ENCODE measurements at regions not wholly inside any gene's neighbourhood (a gene's known extent, or its start where the extent isn't known, plus 50 kb on each side); places are given as distances from the start of the nearest gene placed in this dataset.

DNA sequence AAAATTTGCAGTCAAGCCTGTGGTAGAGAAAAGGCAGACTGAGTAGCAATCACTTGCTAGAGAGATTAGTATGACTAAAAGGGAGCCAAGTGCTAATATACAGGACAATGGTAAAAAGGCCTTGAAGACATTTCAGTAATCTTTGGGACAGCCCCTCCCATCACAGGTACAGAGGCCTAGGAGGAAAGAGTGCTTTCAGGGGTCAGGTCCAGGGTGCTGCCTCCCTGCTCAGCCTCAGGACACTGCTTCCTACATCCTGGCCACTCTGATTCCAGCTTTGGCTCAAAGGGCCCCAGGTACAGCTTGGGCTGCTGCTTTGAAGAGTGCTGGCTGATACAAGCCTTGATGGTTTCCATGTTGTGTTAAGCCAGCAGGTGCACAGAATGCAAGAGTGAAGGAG, 543.5 kb downstream of the MMUT start:
- no TSS peak for BruUV-seq (replicated peaks)
- CTCF ChIA-PET, result no interaction called here
- RAD21 ChIA-PET (ENCODE audit: unreplicated experiment), result no interaction called here
- TF ChIP-seq STAT1 (conservative IDR thresholded peaks at IDR 0.05), result no peak
- TF ChIP-seq NR2C1 (IDR thresholded peaks at IDR 0.05), result no peak
- TF ChIP-seq BRCA1 (IDR thresholded peaks at IDR 0.05; ENCODE audit: low read depth, low read length), result no peak
- TF ChIP-seq ZNF384 (IDR thresholded peaks at IDR 0.05; ENCODE audit: borderline replicate concordance, low read depth, low read length), result no peak
- TF ChIP-seq ZNF622 (IDR thresholded peaks at IDR 0.05), result no peak
- TF ChIP-seq MTA3 (IDR thresholded peaks at IDR 0.05; ENCODE audit: borderline replicate concordance, low read length), result no peak
- TF ChIP-seq, protein P1, sequence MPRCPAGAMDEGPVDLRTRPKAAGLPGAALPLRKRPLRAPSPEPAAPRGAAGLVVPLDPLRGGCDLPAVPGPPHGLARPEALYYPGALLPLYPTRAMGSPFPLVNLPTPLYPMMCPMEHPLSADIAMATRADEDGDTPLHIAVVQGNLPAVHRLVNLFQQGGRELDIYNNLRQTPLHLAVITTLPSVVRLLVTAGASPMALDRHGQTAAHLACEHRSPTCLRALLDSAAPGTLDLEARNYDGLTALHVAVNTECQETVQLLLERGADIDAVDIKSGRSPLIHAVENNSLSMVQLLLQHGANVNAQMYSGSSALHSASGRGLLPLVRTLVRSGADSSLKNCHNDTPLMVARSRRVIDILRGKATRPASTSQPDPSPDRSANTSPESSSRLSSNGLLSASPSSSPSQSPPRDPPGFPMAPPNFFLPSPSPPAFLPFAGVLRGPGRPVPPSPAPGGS (IDR thresholded peaks at IDR 0.05; ENCODE audit: borderline replicate concordance, insufficient read depth, low read depth, low read length, poor library complexity, severe bottlenecking), result no peak
- TF ChIP-seq ATF7 (IDR thresholded peaks at IDR 0.05; ENCODE audit: low read depth), result no peak
- TF ChIP-seq PML (IDR thresholded peaks at IDR 0.05; ENCODE audit: low read length), result no peak
- TF ChIP-seq RB1 (IDR thresholded peaks at IDR 0.05; ENCODE audit: borderline replicate concordance), result no peak
- TF ChIP-seq, protein P2, sequence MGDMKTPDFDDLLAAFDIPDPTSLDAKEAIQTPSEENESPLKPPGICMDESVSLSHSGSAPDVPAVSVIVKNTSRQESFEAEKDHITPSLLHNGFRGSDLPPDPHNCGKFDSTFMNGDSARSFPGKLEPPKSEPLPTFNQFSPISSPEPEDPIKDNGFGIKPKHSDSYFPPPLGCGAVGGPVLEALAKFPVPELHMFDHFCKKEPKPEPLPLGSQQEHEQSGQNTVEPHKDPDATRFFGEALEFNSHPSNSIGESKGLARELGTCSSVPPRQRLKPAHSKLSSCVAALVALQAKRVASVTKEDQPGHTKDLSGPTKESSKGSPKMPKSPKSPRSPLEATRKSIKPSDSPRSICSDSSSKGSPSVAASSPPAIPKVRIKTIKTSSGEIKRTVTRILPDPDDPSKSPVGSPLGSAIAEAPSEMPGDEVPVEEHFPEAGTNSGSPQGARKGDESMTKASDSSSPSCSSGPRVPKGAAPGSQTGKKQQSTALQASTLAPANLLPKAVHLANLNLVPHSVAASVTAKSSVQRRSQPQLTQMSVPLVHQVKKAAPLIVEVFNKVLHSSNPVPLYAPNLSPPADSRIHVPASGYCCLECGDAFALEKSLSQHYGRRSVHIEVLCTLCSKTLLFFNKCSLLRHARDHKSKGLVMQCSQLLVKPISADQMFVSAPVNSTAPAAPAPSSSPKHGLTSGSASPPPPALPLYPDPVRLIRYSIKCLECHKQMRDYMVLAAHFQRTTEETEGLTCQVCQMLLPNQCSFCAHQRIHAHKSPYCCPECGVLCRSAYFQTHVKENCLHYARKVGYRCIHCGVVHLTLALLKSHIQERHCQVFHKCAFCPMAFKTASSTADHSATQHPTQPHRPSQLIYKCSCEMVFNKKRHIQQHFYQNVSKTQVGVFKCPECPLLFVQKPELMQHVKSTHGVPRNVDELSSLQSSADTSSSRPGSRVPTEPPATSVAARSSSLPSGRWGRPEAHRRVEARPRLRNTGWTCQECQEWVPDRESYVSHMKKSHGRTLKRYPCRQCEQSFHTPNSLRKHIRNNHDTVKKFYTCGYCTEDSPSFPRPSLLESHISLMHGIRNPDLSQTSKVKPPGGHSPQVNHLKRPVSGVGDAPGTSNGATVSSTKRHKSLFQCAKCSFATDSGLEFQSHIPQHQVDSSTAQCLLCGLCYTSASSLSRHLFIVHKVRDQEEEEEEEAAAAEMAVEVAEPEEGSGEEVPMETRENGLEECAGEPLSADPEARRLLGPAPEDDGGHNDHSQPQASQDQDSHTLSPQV (IDR thresholded peaks at IDR 0.05), result no peak
- TF ChIP-seq SUZ12 (IDR thresholded peaks at IDR 0.05; ENCODE audit: unreplicated experiment), result no peak
- TF ChIP-seq, protein P3, sequence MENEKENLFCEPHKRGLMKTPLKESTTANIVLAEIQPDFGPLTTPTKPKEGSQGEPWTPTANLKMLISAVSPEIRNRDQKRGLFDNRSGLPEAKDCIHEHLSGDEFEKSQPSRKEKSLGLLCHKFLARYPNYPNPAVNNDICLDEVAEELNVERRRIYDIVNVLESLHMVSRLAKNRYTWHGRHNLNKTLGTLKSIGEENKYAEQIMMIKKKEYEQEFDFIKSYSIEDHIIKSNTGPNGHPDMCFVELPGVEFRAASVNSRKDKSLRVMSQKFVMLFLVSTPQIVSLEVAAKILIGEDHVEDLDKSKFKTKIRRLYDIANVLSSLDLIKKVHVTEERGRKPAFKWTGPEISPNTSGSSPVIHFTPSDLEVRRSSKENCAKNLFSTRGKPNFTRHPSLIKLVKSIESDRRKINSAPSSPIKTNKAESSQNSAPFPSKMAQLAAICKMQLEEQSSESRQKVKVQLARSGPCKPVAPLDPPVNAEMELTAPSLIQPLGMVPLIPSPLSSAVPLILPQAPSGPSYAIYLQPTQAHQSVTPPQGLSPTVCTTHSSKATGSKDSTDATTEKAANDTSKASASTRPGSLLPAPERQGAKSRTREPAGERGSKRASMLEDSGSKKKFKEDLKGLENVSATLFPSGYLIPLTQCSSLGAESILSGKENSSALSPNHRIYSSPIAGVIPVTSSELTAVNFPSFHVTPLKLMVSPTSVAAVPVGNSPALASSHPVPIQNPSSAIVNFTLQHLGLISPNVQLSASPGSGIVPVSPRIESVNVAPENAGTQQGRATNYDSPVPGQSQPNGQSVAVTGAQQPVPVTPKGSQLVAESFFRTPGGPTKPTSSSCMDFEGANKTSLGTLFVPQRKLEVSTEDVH (IDR thresholded peaks at IDR 0.05; ENCODE audit: low read depth, partially characterized antibody), result no peak
- TF ChIP-seq, protein P4, sequence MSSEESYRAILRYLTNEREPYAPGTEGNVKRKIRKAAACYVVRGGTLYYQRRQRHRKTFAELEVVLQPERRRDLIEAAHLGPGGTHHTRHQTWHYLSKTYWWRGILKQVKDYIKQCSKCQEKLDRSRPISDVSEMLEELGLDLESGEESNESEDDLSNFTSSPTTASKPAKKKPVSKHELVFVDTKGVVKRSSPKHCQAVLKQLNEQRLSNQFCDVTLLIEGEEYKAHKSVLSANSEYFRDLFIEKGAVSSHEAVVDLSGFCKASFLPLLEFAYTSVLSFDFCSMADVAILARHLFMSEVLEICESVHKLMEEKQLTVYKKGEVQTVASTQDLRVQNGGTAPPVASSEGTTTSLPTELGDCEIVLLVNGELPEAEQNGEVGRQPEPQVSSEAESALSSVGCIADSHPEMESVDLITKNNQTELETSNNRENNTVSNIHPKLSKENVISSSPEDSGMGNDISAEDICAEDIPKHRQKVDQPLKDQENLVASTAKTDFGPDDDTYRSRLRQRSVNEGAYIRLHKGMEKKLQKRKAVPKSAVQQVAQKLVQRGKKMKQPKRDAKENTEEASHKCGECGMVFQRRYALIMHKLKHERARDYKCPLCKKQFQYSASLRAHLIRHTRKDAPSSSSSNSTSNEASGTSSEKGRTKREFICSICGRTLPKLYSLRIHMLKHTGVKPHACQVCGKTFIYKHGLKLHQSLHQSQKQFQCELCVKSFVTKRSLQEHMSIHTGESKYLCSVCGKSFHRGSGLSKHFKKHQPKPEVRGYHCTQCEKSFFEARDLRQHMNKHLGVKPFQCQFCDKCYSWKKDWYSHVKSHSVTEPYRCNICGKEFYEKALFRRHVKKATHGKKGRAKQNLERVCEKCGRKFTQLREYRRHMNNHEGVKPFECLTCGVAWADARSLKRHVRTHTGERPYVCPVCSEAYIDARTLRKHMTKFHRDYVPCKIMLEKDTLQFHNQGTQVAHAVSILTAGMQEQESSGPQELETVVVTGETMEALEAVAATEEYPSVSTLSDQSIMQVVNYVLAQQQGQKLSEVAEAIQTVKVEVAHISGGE (CRISPR knock-in tag; IDR thresholded peaks at IDR 0.05), result no peak
- TF ChIP-seq ZNF207 (IDR thresholded peaks at IDR 0.05; ENCODE audit: borderline replicate concordance), result no peak

More for the DNA sequence above, 543.5 kb downstream of the MMUT start:
- FAIRE-seq, result no peak
- H4K20me1 ChIP-seq (ENCODE audit: control insufficient read depth, insufficient read depth), result no peaks in the 10 kb centered on the region
- no peak overlapping the region for H3K4me2 ChIP-seq (ENCODE audit: control insufficient read depth, insufficient read depth)
- ChIA-PET SMC1A (ENCODE audit: uncharacterized antibody, unreplicated experiment) (no interaction called here), POLR2A (no interaction called here)
- no peaks in the 10 kb centered on the region for H3K9me3 ChIP-seq (replicated peaks; ENCODE audit: control insufficient read depth, insufficient read depth, low read length)
- no peak overlapping the region for H3K27ac ChIP-seq (ENCODE audit: control insufficient read depth, insufficient read depth)
- H3K27me3 ChIP-seq (replicated peaks in 1 of 2; ENCODE audit: control insufficient read depth in 2 of 2, insufficient read depth in 2 of 2, low read length in 1 of 2), result no peaks in the 10 kb centered on the region
- no peaks in the 10 kb centered on the region for H3K36me3 ChIP-seq (ENCODE audit: control insufficient read depth in 2 of 2, insufficient read depth in 2 of 2, low read length in 1 of 2)
- no peak overlapping the region for H2AFZ ChIP-seq (ENCODE audit: control insufficient read depth, low read depth, low read length)
- no peaks in the 10 kb centered on the region for H3K4me1 ChIP-seq (ENCODE audit: control insufficient read depth, insufficient read depth, low read length)
- no peak for ATAC-seq
- in situ Hi-C loops (cut with MboI) (no loop called here), intact Hi-C loops (cut with micrococcal nuclease; ENCODE audit: unreplicated experiment) (no loop called here)
- H3K9ac ChIP-seq (ENCODE audit: control insufficient read depth, insufficient read depth, low read length), result no peak overlapping the region
- H3K79me2 ChIP-seq (ENCODE audit: control insufficient read depth, insufficient read depth, low read length), result no peaks in the 10 kb centered on the region
- no peak for DNase-seq (ENCODE audit: low read depth, low spot score)
- no peak overlapping the region for H3K4me3 ChIP-seq

All from GM12878 (cell line).